SW 1271 (cell line): ENCODE measurements at regions not wholly inside any gene's neighbourhood (a gene's known extent, or its start where the extent isn't known, plus 50 kb on each side); places are given as distances from the start of the nearest gene placed in this dataset.
"Not testable (repeated sequence)": the region's sequence is repeated elsewhere in the genome, so short reads cannot be mapped to it uniquely, and the experiment has no call there.

Experiments
- DNase-seq, 2 experiments: peaks; one replicate each; lab custom pipeline; 2025; lab: John Stamatoyannopoulos, UW

DNA sequence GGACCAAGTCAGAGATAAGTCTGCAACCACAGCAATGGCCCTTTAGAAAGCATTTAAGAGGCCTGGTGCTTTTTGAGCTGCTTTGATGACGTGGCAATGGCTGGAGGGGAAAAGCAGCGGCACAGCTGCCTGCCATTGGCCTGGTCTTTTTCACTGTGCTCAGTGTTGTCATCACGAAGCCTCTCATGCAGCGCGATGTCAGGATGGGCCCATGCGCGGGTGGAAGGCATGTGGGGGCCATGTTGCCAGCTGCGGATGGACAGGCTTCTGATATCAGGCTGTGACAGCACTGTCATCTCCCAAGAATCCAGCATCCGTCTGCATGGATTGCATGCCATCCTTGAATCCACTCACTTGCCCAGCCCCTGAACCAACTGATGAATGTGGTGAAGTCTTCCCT, 204.5 kb downstream of the ACKR3 start:
- no peak for DNase-seq

DNA sequence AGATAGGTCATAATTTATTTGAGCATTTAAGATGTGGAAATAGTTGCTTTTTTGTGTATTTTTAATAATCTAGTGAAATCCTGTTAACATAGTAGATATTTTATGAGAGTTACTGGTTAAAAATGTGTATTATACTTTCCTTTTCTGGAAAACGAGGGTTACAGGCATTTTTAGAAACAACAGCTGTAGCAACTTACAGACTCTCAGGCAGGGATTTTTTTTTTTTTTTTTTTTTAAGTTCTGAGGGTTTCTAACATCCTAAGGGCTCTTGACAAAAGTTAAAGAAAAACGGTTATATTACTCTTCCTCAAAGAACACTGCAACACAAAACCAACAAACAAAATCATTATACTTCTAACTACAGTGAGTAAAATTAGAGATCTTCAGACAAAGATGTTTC, 205.9 kb downstream of the ACKR3 start:
- DNase-seq, result no peak

DNA sequence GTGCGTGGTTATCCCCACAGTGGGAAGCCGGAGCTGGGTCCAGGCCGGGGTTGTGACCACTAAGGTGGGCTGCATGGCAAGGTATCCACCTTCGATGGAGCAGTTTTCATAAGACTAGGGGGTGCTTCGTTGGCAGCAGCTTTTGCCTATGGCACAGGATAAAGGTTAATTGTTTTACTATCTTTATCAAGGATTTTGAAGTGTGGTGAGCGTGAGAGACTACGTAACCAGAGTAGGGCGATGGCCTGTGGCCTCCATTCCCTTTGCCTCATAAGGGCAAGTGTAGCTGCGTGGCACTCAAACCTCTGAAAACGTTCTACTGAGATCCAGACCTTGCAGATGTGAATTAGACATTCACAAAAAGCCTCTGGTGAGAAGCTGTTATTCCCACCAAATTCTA, 206.6 kb downstream of the ACKR3 start:
- no peak for DNase-seq

DNA sequence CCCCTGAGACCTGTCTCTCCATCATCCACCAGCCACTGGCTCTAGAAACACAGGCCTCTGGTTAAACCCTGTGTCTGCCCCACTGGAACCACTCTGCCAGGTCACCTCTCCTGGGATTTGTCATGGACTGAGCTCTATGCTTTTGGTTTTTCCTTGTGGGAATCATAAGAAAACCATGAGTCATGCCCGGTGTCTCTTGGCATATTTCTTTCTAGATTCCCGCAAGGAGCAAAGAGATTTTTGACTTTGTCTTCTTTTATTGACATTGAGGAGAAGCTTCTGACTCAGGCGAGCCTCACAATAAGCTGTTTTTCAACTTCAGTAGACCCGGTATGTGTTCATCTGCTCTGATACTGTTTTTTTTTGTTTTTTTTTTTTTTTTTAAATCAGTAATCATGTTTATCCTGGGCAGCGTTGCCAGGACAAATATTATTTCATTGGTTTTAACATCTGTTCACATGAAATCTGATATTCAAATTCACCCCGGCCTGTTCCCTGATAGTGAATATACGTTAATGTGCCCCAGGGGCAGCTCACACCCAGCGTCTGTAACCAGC, 207.1 kb downstream of the ACKR3 start:
- DNase-seq, result no peak

DNA sequence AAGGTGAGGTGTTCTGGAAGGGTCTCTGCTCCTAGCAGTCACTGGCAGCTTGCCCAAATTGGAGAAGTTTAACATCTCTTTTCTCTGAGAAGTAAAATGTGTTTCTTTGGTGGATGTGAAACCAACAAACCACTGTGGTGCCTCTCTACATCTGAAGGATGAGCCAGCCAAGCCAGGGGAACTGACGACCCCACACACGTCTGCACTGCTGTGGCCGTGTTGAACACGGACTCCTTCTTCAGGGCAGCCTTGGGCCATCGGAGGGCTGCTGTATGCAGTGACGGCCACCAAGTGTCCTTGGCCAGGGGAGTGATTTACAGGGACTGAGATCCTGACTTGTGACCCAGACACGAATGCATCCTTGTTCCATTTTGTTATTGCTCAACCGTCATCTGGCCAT, 207.8 kb downstream of the ACKR3 start:
- DNase-seq, result no peak

DNA sequence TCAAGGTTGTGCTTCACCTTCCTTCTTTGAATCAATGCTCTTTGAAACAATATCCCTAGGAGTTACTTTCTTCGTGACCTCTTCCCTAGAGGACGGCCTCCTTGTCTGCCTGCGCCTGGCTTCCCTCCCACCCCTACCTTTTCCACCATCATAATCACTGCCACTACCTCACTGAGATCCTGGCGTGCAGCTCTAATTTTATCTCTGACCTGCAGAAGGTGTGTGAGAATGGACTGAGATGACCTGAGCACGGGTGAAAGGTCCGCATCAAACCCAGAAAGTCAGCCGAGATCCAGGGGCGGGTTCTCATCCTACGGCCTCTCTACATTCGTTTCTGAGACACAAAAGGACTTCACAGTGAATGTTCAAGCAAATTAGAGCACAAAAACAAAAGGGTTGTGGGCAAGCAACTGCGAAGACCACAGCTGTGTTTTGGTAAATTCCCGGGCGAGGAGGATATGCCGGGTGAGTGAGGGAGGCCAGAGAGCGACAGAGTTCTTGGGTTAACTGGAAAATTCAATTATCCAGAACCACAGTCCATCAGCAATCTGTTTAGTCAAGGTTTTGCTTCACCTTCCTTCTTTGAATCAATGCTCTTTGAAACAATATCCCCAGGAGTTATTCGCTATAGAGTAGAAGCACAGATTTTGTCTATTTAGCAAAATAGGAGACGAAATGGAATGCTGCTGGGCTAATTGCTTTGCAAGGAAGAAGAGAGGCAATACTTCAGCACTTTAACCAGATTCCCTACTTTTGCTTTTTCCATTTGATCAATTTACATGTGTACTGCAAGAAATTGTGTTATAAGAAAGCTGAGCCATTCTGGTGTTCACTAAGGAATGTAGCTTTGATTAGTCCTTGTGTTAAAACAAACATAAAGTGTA, 212.6 kb downstream of the ACKR3 start:
- DNase-seq, result no peak

DNA sequence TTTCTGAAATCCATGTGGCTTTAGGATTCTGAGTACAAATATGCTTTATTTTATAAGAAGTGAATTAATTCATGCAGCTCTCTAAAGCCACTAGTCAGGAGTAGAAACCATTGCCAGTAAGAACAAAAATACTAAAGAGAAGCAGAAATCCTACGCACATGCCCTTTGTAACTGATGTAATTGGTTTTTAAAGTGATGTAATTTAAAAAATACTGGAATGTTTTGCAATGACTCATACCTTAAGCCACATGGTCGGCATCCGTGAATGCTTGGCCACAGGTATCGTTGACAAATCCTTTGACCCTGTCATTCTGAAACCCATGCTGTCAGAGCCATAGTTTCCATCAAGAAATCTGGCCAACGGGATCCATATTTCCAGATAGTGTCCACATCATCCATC, 213.3 kb downstream of the ACKR3 start:
- no peak for DNase-seq

DNA sequence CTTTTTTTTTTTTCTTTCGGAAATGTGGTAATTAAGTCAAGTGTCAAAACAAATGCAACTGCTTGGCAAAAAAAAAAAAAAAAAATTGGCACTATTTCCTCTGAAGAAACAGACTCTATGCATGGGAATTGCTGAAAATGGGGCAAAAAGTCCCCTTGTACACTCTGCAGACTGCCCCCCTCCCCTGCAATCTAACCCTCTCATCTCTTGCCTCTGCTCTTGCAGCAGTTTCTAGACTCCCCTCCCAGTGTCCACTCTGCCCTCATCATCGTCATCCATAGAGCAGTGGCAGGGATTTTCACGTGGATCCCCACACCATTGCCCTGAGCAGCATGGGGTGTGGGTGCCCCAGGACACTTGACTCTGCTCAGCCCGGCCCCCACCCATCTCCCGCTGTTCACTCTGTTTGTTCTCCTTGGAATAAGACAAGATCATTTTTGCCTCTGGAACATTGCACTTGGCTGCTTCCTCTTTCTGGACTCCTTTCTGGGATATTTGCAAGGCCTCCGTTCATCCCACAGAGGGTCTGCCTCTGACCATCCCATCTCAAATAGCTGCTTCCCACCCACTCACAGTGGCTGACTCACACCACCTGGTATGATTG, 213.9 kb downstream of the ACKR3 start:
- DNase-seq, result no peak

DNA sequence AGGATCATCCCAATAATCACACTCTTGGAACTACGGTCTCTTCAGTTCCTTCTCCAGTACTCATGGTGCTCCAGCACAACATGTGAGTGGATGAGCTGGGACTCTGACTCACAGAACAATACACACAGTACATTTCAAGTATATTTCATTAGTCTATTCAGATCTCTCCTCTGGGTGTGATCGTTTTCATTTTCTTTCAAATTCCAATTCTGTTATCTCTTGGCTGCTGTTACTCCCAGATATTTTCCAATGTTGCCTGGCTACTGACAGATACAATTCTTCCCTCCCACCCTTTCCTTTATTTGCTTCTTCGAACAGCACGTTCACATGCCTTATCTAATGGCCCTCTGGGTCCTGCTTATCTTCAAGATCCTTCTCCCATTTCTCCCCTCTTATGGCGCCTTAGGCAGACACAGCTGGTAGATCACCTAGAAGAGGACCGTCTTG, 216.0 kb downstream of the ACKR3 start:
- DNase-seq, result no peak

DNA sequence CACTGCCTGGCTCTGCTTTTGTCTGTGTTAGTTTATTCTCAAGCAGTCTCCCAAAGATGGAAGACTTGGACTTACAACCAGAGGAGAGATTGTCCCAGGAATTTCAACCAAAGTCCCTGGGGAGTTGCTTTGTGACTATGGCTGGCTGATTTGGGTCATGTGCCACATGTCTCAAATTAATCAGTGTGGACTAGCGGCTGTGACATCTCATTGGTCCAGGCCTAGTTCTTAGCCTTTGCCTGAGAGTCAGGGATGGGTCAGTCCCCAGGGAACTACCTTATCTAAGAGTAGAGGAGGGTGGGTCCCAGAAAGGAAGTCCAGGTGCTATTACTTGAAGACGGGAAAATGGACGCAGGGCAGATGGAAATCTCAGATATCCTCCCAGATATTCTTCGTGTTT, 217.1 kb downstream of the ACKR3 start:
- no peak for DNase-seq

DNA sequence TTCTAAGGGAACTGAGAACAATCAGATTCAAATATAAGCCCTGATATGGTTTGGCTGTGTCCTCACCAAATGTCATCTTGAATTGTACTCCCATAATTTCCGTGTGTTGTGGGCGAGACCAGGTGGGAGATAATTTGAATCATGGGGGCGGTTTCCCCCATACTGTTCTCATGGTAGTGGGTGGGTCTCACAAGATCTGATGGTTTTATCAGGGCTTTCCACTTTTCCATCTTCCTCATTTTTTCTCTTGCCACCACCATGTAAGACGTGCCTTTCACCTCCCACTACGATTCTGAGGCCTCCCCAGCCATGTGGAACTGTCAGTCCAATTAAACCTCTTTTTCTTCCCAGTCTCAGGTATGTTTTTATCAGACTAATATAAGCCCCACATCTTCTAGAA, 217.8 kb downstream of the ACKR3 start:
- not testable (repeated sequence) for DNase-seq

DNA sequence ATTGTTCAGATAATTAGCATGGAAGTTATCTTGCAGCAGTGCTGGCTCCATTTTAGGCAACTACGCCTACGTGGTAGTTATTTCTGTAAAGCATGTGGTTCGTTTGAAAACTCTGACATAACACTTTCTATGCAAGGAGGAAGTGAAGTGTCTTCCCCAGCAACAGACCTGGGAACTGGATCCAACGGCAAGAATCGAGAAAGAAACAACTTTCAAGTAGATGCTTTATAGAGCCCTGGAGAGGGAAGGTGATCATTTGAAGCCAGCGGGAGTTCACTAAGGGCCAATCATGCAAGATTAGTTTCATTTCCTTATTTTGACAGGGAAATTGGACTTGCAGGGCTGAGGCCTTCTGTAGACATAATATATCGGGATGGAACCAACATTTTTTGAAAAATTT, 218.3 kb downstream of the ACKR3 start:
- DNase-seq, result no peak

DNA sequence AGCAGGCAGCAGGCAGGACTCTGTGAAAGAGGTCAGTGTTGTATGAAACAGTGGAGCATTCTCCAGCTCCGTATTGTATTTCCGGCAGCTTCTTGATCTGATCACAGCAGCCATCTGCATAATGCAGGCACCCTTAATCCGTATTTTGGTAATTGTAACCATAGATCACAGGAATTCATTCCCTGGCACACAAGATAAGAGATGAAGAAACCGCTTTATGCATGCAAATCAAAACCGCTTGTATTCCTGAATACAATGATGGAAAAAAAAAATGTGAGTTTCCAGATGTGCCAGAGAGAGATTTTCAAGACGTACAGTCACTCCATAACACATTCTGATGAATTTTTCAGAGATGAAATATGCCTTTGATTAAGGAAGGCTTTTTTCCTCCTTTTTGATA, 221.3 kb downstream of the ACKR3 start:
- no peak for DNase-seq

DNA sequence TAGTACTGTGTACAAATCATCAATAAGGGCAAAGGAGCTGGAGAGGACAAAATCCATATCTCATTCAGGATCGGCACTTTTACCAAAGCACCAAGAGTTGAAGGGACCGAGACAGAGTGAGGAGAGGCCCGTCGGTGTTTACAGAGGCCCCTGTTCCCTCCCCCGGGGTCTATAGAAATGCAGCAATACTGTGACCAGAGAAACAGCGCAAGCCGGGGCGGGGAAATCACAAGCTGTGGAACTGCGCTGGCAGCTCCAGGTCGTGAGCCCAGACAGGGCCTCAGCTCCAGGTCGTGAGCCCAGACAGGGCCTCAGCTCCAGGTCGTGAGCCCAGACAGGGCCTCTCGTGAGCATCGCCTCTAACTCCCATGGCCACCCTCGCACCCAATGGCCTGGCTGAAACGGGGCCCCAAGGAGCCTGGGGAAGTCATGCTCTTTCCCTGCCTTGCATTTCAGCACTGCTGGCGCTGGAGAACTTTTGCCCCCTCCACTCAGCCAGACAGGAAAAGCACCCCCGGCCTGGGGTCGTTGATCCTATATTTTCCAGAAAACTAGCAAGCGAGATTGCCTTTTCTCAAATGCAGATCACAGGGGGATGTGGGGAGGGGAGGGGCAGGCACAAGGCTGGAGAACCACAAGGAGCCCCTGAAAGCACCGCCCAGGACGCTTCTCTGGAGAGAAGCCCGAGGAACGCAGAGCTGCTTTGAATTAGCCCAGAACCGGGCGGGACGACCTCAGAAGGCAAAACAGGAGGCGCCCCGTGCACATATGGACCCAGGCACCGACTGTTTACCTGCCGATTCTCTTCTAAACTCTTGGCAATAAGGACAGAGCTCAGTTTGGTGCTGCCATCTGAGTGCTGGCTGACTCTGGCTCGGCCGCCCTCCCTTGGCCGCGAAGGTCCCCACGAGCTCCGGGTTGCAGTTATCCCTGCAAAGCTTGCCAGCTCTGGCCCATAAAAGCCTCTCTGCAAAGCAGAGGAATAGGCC, 223.7 kb downstream of the ACKR3 start:
- no peak for DNase-seq

DNA sequence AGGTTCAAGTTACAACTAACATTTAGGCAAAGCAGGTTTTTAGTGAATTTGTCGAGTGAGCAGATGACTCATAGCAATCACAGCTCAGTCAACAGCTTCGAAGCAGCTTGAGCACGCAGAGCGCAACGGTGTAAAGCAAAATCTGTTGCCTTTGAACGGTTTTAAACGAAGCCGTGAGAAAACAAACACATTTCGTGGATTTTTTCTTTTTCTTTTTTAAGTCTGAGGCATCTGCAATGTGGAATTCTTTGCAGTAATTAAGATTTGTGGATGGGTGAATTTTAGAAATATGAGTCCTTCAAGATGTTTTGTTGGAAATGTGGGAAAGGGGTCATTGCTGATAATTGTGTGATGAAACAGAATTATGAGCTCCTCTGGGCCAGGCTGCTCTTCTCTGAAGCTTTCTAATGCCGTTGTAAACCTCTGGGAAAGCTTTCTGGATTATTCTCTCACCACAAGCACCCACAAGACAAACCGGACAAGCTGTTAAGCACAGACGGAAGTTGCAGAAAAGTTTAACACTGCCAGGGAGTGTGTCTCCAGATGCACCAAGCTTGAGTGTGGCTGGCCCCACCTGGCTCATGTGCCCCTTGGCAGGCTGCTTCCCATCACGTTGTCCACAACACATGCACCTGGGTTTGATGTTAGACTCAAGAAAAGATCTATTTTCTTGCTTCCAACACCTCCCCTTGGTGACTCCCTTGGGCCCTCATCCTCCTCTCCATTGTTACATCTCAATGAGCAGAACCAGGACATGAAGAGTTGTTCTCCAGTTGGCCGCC, 224.7 kb downstream of the ACKR3 start:
- DNase-seq, result no peak

DNA sequence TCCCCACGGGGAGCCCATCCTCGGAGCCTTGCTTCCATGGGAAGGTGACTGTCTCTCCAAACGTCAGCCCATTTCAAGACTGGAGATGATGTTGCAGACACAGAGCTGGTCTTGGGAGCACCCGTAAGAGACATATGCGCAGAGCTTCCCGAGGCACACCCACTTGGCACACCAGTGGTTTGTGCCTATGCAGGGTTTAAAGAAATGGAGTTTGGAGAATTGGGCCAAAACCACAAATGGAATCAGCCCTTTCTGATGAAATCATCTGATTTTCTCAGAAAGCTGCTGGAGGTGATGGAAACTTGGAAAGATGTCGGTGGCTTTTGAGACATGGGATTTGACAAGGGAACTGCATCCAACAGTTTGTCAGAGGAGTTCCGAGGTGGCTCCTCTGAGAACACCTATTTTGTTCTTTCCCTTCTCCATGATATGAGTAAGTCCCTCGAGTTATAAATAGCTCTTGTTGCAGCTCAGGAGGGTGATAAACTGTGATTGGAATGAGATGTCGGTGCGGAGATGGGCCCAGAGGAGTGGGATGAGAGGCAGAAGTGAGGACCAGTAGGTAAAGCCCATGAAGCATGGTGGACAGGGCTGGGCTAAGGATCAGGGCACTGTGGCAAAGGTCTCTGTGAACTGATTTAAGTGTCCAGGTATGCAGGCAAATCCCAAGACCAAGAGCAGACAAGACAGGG, 225.7 kb downstream of the ACKR3 start:
- DNase-seq, result no peak

DNA sequence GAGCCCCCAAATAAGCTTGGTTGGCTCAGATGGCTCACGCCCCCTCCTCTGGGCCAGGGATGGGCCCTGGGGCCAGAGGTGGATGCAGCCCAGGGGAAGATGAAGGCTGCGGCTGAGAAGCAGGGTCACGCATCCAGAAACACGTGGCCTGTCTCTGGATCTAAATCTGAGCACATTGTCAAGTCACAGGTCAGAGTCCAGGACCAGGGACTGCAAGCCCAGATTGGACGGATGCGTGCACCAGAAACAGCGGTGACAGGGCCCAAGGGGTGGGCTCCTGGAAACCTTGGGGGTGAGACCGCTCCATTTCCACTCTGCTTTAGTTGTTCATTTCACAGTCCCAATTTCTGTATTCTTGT, 226.2 kb downstream of the ACKR3 start:
- DNase-seq, result no peak

DNA sequence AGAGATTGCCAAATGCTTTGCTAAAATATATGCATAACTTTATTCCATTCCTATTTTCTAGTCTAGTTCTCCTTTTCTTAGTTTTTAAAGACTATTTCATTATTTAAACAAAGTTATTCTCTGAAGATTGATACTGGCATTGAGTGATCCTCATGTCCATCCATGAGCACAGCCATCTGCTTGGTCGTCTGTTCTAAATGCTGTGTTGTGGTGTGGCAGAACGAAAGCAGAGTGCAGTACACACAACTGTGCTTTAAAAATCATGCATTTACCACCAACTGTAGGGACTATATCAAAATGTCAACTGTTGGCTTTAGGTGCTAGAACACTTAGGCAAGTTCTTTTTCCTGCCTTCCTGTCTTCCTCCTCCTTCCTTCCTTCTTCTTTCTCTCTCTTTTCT, 226.6 kb downstream of the ACKR3 start:
- DNase-seq, result no peak

DNA sequence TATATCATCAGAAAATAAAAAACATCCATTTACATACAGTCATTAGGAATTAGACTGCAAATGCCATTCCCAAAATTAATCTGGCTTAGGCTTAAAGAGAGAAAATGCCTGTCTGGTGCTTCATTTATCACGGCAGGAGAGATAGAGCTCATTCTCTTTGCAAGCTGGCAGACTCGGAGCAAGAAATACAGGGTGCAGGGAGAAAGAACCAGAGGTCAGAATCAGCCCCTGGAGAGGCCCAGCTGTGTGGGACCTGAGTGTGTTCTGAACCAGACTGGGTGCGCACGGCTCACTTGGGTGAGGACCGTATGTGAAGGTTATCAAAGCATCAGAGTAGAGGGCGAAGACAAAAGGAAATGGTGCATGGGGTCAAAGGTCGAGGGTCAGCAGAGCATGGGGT, 227.8 kb downstream of the ACKR3 start:
- no peak for DNase-seq

DNA sequence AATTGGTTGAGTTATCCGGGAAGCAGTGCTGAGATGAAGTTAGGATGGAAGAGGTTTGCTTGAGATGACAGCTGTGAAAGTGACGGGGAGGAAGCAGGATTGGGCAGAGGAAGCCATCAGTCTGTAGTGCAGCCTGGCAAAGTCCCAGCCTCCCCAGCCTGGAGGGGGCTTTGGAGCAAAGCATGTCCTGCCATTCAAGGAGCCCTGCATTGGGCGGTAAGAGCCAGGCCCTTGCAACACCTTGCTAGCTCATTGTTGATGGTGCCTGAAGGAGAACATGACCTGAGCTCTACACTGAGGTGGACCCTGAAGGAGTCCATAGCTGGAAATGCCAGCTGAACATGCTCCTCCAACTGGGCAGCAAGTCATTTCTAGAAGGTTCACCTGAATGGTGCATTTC, 228.9 kb downstream of the ACKR3 start:
- no peak for DNase-seq
